Hepatocyte (in vitro differentiated cells): ENCODE measurements at regions not wholly inside any gene's neighbourhood (a gene's known extent, or its start where the extent isn't known, plus 50 kb on each side); places are given as distances from the start of the nearest gene placed in this dataset.

ENCODE experiments used
- DNase-seq: peaks from one replicate; pipeline ENCODE4 v3.0.0-alpha.2; 2016; ENCODE audit warnings: low spot score
- H2AFZ ChIP-seq: fragments of 200-600 bp; sonication (generic); 2 replicates; pipeline ENCODE4 v1.6.0; 2016; ENCODE audit warnings: antibody characterized with exemption, mild to moderate bottlenecking
- H3K27ac ChIP-seq: fragments of 200-600 bp; sonication (generic); 2 replicates; pipeline ENCODE4 v1.5.1; 2016; ENCODE audit warnings: mild to moderate bottlenecking
- H3K27me3 ChIP-seq: fragments of 200-600 bp; sonication (generic); 2 replicates; pipeline ENCODE4 v1.6.1; 2016
- H3K36me3 ChIP-seq: fragments of 200-600 bp; sonication (generic); replicated peaks from 2 replicates; pipeline ENCODE4 v1.5.1; 2016; ENCODE audit warnings: low read depth; ENCODE audit not compliant: insufficient read depth
- H3K4me1 ChIP-seq: fragments of 200-600 bp; sonication (generic); 2 replicates; pipeline ENCODE4 v1.5.1; 2016; ENCODE audit warnings: mild to moderate bottlenecking, moderate library complexity; ENCODE audit not compliant: insufficient read depth
- H3K4me2 ChIP-seq: fragments of 200-600 bp; sonication (generic); 2 replicates; pipeline ENCODE4 v1.6.0; 2016
- H3K4me3 ChIP-seq: fragments of 200-600 bp; sonication (generic); 2 replicates; pipeline ENCODE4 v1.5.1; 2016; ENCODE audit warnings: mild to moderate bottlenecking
- H3K79me2 ChIP-seq: fragments of 200-600 bp; sonication (generic); 2 replicates; pipeline ENCODE4 v1.6.0; 2017; ENCODE audit warnings: mild to moderate bottlenecking
- H3K9me2 ChIP-seq: fragments of 200-600 bp; sonication (generic); replicated peaks from 2 replicates; pipeline ENCODE4 v1.6.0; 2017; ENCODE audit warnings: mild to moderate bottlenecking; ENCODE audit not compliant: insufficient read depth
- H3K9me3 ChIP-seq: fragments of 200-600 bp; sonication (generic); 2 replicates; pipeline ENCODE4 v1.5.1; 2016; ENCODE audit warnings: low read depth, mild to moderate bottlenecking
- H4K20me1 ChIP-seq: fragments of 200-600 bp; sonication (generic); 2 replicates; pipeline ENCODE4 v1.6.0; 2016; ENCODE audit warnings: mild to moderate bottlenecking; ENCODE audit not compliant: insufficient read depth, poor library complexity, severe bottlenecking
- EZH2 ChIP-seq: fragments of 200-600 bp; sonication (generic); IDR thresholded peaks from 2 replicates; pipeline ENCODE4 v1.6.1; 2016; ENCODE audit warnings: antibody characterized with exemption, mild to moderate bottlenecking, borderline replicate concordance
- EZH2phosphoT487 ChIP-seq: fragments of 200-600 bp; sonication (generic); IDR thresholded peaks from one replicate; pipeline ENCODE4 v1.6.1; 2018; ENCODE audit warnings: antibody characterized with exemption, mild to moderate bottlenecking, low read depth, moderate library complexity; ENCODE audit not compliant: unreplicated experiment, severe bottlenecking
- WGBS: methylation state at CpG from one replicate; pipeline ENCODE4 v1.1.6; 2016; ENCODE audit warnings: low lambda C conversion rate; ENCODE audit errors: missing lambda C conversion rate; 5-methylcytosine and 5-hydroxymethylcytosine counted together
- TF ChIP-seq, protein P1 (sequence below): fragments of 200-600 bp; sonication (generic); IDR thresholded peaks from 2 replicates; pipeline ENCODE4 v1.5.1; 2016; ENCODE audit warnings: antibody characterized with exemption, mild to moderate bottlenecking; ENCODE audit not compliant: poor library complexity

DNA sequence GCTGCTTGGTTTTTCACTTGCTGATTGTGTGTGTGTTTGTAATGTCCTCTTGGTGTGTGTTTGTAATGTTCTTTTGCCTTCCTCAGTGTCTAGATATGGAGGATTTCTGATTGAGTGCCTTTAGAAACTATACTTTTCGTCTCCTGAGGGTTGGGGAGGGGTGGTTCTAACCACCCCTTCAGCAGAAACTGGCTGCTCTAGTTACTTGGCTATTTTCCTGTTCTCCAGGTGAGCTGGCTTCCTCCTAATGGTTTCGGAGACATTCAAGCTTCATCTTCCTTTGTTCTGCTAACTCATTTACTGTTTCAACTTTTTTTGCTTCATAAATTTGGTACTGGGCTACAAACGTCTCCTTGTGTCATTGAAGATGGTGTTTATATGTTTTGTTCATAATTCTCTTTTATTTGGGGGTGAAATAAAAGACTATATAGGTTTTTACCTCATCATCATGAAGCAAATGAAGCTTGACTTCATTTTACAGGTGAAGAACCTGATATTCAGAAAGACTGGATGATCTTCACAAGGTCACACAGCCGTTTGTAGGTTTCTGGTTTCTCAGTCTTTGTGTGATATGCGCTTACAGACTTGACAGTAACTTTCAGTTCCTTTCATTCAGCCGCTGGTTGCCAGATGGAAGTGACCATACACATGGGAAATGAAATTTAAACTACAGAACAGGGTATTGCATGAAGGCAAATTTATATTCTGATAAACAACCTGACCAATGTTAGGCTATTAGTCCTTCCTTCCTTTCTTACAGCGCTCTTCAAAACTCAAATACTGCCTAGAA is 238.5 kb downstream of the GALR1 start:
- no peak for DNase-seq
- Histone ChIP-seq H3K4me2 (no peak overlapping the region), H3K79me2 (no peaks in the 10 kb centered on the region), H3K27ac (no peak overlapping the region), H3K4me3 (no peak overlapping the region), H2AFZ (no peak overlapping the region), H3K36me3 (no peaks in the 10 kb centered on the region), H3K9me3 (no peaks in the 10 kb centered on the region), H3K4me1 (no peaks in the 10 kb centered on the region), H3K9me2 (no peaks in the 10 kb centered on the region), H4K20me1 (no peaks in the 10 kb centered on the region), H3K27me3 (no peaks in the 10 kb centered on the region)
- TF ChIP-seq EZH2 (no peak), EZH2phosphoT487 (no peak)
- TF ChIP-seq, protein P1, sequence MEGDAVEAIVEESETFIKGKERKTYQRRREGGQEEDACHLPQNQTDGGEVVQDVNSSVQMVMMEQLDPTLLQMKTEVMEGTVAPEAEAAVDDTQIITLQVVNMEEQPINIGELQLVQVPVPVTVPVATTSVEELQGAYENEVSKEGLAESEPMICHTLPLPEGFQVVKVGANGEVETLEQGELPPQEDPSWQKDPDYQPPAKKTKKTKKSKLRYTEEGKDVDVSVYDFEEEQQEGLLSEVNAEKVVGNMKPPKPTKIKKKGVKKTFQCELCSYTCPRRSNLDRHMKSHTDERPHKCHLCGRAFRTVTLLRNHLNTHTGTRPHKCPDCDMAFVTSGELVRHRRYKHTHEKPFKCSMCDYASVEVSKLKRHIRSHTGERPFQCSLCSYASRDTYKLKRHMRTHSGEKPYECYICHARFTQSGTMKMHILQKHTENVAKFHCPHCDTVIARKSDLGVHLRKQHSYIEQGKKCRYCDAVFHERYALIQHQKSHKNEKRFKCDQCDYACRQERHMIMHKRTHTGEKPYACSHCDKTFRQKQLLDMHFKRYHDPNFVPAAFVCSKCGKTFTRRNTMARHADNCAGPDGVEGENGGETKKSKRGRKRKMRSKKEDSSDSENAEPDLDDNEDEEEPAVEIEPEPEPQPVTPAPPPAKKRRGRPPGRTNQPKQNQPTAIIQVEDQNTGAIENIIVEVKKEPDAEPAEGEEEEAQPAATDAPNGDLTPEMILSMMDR: no peak
- 88% methylated on average over 7 of the region's 7 CpGs for WGBS

DNA sequence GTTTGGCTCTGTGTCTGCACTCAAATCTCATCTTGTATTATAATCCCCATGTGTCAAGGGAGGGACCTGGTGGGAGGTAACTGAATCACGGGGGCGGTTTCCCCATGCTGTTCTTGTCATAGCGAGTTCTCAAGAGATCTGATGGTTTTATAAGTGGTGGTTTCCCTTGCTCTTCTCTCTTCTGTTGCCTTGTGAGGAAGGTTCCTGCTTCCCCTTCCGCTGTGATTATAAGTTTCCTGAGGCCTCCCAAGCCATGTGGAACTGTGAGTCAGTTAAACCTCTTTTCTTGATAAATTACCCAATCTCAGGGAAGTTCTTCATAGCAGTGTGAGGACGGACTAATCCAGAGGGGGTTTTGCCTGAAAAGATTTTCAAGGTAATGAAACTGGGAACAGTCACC is 245.4 kb downstream of the GALR1 start:
- Histone ChIP-seq H3K9me3 (no peaks in the 10 kb centered on the region), H4K20me1 (no peaks in the 10 kb centered on the region), H3K4me3 (no peak overlapping the region), H3K4me1 (no peaks in the 10 kb centered on the region), H3K4me2 (no peak overlapping the region), H3K79me2 (no peaks in the 10 kb centered on the region), H3K36me3 (no peaks in the 10 kb centered on the region), H3K27me3 (no peaks in the 10 kb centered on the region), H2AFZ (no peak overlapping the region), H3K27ac (no peak overlapping the region), H3K9me2 (no peaks in the 10 kb centered on the region)
- TF ChIP-seq EZH2phosphoT487: no peak
- TF ChIP-seq, protein P1: no peak
- TF ChIP-seq EZH2: no peak
- WGBS: 69% methylated on average over 5 of the region's 5 CpGs
- DNase-seq: no peak

DNA sequence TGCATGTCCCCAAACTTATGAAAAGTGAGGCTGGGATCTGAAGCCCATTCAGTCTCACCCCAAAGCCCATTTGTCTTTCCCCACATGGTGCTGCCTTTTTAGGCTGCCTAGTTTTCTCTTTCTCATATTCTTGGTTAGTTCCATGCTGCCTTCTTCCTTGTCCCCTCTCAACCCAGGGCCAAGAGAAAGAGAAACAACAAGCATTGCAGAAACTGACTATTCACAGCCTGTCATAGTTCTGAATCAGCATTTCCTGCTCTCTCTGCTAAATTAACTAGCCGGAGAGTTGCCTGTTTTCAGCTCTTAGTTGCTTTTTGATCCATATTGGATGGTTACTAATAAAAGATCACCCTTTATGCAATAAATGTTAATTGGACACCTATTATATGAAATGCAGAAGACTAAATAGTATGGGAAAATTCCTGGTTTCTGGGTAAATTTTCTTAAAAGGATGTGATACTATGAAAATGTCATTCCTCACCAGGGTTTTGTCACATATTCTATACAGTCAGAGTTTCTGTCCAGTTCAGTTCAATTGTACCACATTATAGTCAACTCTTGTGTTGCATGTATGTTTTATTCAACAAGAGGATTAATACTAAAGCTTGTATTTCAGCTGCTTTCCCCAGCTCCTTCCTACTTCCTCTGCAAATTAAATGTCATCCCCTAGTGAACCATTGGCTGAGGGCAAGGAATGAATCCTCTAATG is 246.5 kb downstream of the GALR1 start:
- Histone ChIP-seq H4K20me1 (no peaks in the 10 kb centered on the region), H3K9me3 (no peaks in the 10 kb centered on the region), H3K79me2 (no peaks in the 10 kb centered on the region), H3K4me1 (no peaks in the 10 kb centered on the region), H2AFZ (no peak overlapping the region), H3K9me2 (no peaks in the 10 kb centered on the region), H3K4me3 (no peak overlapping the region), H3K27ac (no peak overlapping the region), H3K4me2 (no peak overlapping the region), H3K36me3 (no peaks in the 10 kb centered on the region), H3K27me3 (no peaks in the 10 kb centered on the region)
- TF ChIP-seq EZH2 (no peak), EZH2phosphoT487 (no peak)
- TF ChIP-seq, protein P1: no peak
- DNase-seq: no peak
- WGBS: 75% methylated on average over 1 of the region's 1 CpG
